Activated T-cell treated with anti-CD3 and anti-CD28 coated beads for 24 hours (primary cell): ENCODE measurements at regions not wholly inside any gene's neighbourhood (a gene's known extent, or its start where the extent isn't known, plus 50 kb on each side); places are given as distances from the start of the nearest gene placed in this dataset.

ENCODE experiments used
- DNase-seq: peaks from one replicate; pipeline ENCODE4 v3.0.0-alpha.2; 2020; ENCODE audit warnings: low read depth

DNA sequence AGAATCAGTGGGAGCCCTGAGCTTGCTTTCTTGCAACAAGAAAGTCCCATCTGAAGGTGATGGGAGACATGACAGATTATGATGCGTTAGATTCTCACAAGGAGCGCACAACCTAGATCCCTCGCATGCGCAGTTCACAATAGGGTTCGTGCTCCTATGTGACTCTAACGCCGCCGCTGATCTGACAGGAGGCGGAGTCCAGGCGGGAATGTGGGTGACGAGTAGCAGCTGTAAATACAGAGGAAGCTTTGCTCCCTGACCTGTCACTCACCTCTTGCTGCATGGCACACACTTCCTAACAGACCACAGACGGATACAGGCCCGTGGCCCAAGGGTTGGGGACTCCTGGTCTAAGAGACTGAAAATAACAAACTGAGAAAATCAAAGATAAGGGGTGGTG is 1163.4 kb upstream of the AUTS2 start:
- DNase-seq, result no peak

DNA sequence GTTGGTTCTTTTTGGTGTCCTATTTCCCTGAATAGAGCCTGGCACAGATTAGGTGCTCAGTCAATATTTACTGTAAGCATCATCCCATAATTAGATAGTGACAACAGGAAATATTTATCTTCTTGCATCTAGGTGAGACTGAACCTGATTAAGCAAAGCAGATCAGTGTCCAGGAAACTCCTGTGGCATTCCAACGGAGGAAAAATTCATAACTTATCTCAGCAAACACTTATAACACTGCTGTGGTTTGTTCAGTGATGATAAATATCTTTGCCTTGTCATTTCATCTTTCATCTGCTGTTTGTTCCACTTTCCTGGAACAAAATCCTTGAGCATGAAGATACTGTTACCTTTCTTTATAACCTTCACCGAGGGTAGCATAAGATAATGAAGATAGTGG is 1160.3 kb upstream of the AUTS2 start:
- no peak for DNase-seq

DNA sequence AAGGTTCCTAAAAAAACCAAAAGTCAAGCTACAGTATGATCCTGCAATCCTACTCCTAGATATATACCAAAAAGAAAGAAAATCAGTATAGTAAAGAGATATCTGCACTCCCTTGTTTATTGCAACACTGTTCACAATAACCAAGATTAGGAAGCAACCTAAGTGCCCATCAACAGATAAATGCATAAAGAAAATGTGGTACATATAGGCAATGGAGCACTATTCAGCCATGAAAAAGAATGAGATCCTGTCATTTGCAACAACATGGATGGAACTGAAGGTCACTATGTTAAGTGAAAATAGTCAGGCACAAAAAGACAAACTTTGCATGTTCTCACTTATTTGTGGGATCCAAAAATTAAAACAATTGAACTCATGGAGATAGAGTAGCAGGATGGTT is 1159.5 kb upstream of the AUTS2 start:
- no peak for DNase-seq

DNA sequence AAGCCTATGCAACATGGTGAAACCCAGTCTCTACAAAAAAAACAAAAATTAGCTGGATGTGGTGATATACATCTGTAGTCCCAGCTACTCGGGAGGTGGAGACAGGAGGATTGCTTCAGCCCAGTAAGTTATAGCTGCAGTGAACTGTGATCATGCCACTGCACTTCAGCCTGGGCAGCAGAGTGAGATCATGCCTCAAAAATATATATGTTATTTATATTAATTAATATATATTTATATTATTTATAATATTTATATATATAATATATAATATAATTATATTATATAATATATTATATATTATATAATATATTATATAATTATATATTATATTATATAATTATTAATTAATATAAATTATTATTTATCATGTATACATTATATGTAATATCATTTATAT is 1158.4 kb upstream of the AUTS2 start:
- no peak for DNase-seq

DNA sequence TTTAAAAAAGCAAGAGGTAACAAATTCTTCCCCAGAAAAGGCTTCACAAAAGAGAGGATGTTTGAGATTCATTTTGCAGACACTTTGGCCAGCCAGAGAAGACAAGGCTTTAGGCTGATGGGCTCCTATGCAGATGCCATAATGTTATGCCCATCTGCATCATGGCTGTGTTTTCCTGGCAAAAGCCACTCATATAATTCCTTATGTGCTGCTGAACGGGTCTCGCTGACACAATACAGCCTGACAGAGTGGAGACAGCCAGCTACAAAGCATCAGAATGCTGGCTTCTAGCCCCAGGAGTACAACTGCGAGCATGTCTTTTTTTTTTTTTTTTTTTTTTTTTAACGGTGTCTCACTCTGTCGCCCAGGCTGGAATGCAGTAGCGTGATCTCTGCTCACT is 1157.4 kb upstream of the AUTS2 start:
- DNase-seq, result no peak

DNA sequence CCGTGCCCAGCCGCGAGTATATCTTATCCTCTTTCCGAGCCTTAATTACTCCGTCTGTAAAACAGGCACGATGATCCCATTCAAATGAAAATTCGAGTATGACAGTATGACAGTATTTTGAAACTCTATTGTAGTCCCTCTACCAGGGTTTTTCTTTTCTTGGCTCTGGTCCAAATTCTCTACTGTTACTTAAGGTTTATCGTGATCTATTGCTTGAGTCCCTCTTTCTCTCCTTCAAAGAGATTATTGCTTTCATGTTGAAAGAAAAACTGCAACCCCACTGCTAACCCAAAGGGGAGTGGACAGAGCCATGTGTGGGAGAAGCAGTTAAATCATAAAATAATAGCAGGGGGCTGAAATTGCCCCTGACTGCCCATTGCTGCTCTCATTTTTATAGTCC is 1156.6 kb upstream of the AUTS2 start:
- no peak for DNase-seq

DNA sequence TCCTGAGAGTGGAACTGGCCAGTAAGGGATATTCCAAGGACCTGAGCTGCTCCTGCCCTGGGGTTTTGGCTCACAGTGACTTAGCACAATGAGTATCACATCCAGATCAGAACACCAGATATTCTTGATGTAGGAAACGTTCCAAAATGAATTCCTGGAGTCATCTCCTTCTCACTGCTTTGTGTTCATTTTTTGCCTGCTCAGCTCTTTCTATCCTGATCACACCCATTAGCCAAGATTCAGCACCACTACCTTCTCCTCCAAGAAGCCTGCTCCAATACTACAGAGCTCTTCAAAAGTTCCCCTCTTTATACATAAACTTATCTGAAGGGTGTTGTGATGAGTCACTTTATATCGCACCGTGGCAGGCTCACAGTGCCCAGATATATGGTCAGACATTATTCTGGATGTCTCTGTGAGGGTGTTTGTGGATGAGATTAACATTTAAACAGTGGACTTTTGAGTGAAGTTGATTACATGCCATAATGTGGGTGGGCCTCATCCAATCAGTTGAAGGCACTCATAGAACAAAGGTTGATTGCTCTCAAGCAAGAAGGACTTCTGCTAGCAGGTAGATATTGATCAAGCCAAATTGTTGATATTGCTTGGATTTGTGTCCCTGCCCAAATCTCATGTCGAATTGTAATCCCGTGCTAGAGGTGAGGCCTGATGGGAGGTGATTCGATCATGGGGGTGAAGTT is 1155.2 kb upstream of the AUTS2 start:
- no peak for DNase-seq

DNA sequence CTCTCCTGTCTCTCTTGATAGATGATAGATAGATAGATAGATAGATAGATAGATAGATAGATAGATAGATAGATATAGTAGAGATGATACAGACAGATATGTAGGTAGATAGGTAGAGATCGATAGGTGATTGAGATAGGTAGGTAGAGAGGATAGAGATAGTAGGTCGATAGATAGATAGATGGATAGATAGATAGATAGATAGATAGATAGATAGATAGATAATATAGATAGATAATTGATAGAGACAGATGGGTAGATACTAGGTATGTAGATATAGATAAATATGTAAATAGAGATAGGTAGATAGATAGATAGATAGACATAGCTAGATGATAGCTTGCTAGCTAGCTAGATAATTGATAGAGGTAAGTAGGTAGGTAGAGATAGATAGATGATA is 1154.2 kb upstream of the AUTS2 start:
- no peak for DNase-seq

DNA sequence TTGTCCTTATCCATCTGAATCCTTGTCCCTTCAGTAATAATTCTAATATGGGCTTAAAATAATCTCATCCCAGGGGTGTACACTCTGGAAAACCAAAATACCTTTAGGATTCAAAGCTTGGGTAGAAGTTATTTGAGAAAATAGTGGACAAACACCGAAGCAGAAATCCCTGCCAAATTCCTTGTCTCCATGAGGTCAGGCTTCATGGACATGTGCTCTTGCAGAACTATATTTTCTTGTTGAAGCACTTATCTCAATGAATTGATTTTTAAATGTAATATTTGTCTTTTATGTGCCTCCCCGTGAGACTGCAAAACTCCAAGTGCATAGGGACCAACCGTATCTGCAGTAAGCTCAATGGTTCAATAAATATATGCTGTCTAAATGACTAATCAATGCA is 1153.3 kb upstream of the AUTS2 start:
- DNase-seq, result no peak

DNA sequence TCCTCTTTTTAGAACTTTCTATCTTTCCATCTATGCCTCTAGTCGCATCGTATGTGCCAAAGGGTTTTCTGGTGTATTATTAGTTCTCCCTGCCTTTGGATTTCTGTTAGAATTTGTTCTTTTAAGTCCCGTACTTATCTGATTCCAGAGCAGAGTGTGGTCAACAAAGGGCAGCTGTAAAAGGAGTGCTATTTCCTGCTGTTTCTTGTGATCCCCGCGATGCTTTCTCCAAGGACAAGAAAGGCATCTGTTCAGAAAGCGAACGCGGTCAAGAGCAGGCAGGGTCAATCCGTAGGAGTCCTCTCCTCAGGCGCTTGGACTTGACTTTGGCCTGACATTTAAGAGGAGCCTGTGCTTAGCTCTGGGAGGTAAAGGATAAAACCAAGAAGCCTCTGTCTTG is 1152.1 kb upstream of the AUTS2 start:
- DNase-seq, result no peak

DNA sequence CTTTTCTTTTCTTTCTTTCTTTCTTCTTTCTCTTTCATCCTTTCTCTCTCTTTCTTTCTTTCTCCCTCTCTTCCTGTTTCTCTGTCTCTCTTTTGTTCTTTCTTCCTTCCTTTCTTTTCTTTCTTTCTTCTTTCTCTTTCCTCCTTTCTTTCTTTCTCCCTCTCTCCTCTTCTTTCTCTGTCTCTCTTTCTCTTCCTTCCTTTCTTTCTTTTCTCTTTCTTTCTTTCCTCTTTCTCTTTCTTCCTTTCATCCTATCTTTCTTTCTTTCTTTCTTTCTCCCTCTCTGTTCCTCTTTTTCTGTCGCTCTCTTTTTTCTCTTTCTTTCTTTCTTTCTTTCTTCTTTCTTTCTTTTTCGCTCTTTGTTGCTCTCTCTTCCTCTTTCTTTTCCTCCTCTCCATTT is 1149.2 kb upstream of the AUTS2 start:
- DNase-seq, result no peak

DNA sequence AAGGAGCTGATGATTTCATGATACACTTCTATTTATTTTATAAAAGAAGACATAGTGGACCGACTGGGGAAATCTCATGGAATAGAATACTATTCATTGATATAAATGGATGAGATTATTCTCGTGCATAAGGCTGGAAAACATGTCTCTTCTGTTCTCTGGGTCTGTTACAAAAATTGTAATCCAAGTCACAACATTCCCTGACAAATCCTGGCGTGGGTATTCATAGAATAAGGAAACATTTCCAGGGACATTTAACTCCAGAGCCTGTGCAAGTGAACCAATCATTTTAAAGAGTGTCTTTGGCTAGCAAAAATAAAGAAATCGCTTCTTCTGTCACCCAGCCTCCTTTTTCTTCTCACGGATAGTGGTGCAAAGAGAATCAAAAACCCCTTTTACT is 1148.5 kb upstream of the AUTS2 start:
- DNase-seq, result no peak

DNA sequence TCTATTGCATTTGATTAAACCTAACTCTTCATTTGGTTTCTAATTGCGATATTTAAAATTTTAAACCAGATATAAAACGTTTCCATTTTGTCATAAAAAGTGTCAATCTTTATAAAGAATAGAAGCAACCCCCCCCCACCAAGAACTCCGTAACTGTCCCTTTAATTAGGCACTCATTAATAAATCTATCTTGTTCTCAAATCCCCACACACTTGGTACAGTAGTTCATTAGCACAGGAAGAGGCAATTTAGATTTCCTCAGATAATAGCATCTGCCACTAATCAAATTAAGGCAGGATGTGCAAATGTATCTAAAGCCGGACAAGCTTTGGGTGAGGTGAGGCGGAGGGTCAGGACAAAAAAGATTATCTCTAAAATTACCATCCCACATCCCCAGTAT is 1143.3 kb upstream of the AUTS2 start:
- DNase-seq, result no peak

DNA sequence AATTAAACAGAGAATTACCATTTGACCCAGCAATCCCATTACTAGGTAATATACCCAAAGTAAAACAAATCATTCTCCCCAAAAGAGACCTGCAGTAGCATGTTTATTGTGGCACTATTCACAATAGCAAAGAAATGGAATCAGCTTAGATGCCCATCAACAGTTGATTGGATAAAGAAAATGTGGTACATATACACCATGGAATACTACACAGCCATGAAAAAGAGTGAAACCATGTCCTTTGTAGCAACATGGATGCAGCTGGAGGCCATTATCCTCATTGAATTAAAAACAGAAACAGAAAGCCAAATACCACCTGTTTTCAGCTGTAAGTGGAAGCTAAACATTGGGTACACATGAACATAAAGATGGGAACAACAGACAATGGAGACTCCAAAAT is 1141.8 kb upstream of the AUTS2 start:
- DNase-seq, result no peak

DNA sequence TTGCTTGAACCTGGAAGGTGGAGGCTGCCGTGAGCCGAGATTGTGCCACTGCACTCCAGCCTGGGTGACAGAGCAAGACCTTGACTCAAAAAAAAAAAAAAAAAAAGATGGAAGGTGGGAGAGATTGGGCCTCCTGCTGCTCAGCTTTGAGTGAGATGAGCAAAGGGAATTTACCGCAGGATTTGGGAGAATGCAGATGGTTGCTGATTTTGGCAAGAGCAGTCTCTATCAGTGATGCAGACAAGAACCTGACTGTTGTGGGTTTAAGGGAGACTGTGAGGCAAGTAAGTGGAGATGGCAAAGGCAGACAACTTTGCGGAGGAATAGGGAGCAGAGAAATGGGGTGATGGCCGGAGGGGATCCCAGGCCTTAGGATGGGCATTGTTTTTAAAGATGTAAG is 1140.8 kb upstream of the AUTS2 start:
- DNase-seq, result no peak

DNA sequence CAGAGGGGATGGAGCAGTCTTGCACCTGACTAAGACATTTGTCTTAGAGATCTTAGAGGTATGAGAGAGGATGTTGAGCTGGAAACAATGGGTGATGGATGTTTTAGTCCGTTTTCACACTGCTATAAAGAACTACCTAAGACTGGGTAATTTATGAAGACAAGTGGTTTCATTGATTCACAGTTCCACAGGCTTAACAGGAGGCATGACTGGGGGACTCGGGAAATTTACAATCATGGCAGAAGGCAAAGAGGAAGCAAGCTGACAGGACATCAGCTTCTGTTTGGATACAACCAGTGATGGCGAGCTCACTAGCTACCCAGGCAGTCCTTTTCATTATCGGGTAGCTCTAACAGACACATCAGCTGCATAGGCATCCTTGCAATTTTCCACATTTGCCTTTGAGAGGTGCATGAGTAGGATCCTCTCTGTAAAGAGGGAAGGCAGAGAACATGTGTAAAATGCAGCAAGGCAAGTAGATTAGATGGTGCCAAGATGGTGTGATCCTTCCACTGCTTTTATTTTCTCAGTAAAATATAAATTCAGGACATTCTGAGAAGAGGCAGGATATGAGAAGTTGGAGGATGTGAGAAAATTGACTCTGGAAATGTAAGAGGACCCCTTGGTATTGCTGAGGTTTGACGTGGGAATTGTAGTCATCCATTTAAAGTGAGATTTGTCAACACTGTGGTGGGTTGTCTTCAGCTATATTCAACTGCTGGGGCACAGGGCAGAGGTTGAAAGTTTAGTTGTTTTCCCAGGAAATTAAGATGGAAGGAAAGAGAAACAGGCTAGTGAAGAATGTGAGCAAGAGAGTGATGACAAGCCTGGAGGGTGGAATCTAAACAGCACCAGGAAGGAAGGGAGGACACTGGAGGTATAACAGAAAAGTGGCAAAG is 1140.0 kb upstream of the AUTS2 start:
- no peak for DNase-seq

DNA sequence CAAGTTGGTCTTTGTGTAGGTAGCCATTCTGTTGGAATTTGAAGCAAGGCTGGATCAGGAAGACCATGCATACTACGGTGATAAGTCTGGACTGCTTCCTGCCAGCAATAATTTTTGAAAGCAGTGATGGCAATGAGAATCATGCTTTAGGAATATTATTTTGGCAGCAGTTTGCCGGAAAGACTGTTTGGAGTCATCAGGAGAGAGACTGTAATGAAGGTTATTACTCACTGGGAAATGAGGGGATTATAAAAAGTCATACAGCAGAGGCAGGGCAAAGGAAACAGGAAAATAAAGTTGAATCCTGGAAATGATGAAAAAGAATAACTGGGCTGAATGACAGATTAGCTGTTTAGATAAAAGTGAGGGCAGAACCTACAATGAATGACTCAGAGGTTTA is 1136.8 kb upstream of the AUTS2 start:
- no peak for DNase-seq

DNA sequence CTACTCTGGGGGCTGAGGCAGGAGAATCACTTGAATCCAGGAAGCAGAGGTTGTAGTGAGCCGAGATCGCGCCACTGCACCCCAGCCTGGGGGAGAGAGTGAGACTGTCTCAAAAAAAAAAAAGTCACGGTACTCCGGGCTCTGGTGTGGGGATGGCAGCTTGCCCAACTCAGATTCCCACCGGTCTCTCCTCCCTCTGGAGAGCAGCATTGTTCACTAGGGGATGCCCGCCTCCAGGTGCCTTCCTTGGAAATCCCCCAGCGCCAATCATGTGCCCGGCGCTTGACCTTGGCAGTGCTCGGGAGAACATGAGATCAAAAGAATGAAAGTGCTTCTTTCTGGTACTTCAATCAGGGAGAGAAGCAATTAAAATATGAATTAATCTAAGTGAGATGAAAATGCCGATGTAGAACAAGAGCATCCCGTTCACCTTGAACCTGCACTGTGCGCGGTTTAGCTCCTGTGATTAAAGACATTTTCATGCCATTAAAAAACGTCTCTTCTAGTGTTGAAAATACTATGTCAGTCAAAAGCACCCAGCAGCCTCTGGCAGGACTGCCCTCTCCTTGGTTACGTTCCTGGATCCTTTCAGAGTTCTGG is 1127.3 kb upstream of the AUTS2 start:
- no peak for DNase-seq

DNA sequence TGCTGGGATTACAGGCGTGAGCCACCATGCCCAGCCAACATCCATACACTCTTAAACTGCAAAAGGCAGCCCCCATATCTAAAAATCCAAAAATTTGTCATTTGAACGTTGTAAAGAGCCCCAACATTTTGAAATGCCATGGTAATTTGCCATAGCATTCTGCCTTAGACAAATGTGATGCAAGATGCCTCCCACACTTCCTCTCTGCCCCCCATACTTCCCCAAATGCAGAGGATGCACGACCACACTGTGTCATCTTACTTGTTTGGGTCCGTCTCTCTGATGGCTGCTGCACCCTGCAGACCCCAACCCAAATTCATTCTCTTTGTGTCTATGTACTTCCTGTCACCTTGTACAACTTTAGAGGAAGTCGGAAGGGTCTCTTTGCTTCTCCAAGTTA is 1125.6 kb upstream of the AUTS2 start:
- DNase-seq, result no peak

DNA sequence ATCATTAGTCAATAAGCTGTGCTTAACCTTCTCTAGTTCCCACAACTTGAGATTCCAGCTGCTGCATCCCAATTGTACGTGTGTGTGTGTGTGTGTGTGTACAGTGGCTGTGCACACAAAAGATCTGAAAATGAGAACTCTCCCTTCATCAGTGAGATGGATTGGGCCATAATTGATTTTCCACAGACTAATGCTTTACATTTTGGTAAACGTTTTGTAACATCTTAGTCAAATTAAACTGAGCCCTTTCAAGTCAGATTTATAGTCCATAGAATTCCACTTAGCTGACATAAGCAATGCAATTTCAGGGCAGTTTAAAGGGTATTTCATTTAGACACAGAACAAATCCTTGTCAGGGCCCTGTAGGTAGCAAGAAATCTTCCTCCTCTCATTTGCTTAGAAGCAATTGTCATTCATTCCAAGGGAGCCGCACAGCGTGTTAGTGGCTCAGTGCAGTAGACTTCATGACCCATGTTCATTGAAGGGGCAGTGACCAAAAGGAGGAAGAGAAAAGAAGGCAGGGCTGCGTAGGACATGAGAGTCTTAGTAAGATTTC is 1123.5 kb upstream of the AUTS2 start:
- no peak for DNase-seq

DNA sequence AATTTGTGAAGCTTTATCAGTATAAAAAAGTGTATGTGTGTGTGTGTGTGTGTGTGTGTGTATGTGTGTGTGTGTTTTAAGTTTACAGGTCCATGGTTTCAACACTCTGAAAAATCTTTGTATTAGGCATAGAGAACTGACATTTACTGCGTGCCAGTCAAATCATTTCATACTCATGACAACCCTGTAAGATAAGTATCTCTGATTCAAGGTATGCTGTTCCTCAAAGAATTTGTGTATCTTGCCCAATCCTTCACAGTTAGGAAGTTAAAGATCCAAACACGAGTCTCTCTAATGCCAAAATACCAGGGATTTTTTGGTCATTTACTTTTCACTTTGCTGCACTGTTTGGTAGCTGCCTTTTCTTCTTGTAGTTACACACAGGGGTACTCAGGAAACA is 1121.3 kb upstream of the AUTS2 start:
- DNase-seq, result no peak

DNA sequence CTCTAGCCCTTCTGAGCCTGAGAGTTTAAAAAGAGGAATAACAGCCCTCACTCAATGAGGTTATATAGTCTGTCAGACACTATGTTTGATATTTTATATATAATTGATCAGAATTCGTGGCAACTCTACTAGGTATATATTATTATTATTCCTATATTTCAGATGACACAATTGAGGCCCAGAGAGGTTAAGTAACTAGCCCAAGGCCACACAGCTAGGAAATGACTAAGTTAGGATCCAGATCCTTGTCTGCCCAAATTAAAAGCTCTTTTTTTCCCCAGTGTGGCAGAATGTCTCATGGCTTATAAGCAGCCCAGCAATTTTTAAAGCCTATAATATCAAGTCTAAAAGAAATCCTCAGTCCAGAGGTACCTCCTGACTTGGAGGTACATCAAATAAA is 1119.9 kb upstream of the AUTS2 start:
- DNase-seq, result no peak

DNA sequence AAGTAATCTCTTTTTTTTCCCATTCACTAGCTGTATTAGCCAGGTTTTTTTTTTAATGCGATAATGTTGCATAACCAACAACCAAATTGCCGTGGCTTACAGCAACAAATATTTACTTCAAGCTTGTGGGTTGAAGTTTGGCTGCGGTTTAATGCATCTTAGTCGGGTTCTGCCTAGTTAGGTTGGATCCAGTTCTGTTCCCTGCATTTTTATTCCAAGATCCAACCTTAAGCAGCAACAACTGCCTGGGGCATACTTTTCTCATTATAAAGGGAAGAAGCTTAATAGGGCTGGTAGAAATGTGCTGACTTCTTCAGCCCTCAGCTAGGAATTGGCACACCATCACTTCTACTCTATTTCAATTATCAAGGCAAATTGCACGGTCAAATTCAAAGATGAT is 1115.5 kb upstream of the AUTS2 start:
- DNase-seq, result no peak
